CD4-positive, alpha-beta T cell treated with Interleukin-15 for 1 hour (primary cell): ENCODE measurements at regions not wholly inside any gene's neighbourhood (a gene's known extent, or its start where the extent isn't known, plus 50 kb on each side); places are given as distances from the start of the nearest gene placed in this dataset.
A peak's percentile ranks its signal among the peaks of the same experiment; 100 is the strongest.

ENCODE experiments used
- DNase-seq: peaks from one replicate; pipeline ENCODE4 v3.0.0-alpha.2; 2020

DNA sequence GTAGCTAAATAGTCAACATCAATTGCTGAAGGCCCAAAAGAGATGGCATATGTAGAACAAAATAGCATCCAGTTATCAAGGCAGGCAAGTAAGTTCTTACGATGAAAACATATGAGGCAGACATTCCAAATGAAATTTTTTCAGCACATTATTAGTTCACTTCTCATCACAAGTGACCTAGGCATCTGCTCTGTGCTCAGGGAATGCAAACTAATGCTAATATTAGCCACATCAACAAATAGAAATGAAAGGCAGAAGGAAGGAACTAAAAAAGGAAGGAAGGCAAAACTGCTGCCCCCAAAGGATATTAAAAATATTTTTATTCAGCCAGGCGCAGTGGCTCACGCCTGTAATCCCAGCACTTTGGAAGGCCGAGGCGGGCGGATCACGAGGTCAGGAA is 51.2 kb upstream of the ROCK1 start:
- no peak for DNase-seq

DNA sequence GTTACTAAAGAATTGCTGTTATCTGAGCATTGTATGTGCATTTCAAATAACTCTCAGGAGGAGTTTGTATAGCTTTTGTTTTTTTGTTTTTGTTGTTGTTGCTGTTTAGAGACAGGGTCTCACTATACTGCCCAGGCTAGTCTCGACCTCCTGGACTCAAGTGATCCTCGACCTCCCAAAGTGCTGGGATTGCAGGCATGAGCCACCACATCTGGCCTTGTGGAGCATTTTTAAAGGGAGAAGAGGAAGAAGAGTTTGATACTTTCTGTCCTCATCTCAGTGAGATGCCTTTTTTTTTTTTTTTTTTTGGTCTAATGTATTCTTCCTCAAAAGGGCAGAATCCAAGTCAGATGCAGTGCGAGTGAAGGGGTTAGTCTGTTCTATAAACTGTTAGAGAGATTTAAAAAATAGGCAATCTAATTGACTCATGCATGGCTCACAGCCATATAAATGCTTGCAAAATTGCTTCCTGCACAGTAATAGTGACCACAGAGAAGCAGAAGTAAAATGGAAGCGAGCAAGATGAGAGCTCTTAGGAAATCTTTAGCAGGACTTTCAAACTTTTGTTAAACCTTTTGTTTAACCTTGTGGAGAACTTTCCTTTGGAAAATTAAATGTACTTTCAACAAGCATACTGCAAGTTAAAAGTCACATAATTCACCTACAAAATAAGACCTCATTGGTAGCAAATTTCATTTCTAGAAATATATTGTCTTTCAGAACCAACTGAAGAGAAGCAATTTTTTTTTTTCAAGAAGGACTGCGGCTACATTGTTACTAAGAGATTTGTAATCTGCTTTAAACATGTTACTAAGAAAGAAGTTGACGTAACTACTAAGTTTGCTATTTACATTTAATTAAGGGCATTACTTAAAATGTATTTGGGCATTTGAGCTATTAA is 52.3 kb upstream of the ROCK1 start:
- peak; percentile 28 for DNase-seq

DNA sequence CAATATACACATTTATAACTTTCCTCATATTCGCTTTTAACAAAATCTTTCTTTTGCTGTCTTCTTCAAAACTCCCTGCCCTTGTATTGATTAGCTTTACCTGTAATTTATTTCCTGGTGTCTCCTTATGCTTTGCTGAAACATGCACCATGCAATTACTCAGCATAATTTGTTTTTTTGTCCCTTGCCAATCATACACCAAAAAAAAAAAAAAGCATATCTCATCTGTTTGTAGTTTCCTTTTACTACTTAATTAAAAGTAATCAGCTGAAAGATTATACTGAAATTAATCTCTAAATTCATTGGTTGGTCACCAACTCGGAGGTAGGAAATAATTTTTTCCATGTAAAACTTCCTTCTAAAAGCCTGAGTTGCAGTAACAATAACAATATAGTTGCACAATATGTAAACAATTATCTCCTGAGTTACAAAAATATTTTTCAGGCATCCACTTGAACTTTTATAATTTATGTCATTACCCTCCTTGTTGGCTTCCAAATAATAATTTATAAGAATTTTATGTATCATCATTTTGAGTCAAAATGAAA is 53.0 kb upstream of the ROCK1 start:
- DNase-seq: no peak

DNA sequence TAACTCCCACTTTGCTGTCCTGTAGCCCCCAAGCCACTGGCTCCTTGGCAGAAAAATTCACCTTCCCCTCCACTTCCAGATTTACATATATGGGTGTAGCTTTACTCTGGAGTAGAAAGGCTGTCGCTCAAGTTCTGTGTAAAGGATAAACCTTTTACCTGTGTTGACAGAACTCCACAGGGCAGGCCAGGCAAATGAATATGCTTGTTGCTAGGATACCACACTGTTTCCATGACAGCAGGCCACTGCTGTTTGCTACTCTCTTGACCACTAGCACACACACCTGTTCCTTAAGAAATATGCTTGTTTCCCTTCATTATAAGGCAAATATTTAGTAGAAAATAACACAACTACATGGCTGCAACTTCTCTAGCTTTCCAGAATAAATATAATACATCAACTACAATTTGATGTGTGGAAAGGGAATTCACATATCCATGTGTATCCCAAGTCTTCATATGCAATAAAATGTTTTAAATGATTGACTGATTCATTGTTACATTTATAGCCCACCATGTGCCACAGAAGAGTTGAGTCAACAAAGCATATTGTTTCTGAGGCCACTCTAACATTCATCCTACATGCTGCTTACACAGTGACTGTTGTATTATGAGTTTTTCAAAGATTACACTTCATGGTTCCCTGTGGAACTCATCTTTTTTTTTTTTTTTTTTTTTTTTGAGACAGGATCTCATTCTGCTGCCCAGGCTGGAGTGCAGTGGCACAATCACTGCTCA is 56.2 kb upstream of the ROCK1 start:
- DNase-seq: no peak

DNA sequence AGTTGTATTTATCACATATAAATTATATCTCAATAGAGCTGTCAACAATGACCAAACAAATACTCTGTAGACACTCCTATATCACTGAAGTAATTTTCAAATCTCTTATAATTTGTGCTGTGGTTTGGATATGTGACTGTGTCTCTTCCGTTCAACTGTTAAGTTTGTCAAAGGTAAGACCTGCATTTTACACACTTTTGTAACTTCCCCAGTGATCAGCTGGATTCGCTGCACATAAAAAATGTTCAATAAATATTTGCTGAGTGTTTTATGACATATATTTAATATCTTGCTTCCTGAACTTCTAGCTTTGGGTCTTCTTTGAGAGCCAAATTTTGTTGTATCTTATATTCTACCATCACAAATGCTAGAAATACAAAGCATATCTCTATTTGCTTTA is 57.3 kb upstream of the ROCK1 start:
- DNase-seq: no peak

DNA sequence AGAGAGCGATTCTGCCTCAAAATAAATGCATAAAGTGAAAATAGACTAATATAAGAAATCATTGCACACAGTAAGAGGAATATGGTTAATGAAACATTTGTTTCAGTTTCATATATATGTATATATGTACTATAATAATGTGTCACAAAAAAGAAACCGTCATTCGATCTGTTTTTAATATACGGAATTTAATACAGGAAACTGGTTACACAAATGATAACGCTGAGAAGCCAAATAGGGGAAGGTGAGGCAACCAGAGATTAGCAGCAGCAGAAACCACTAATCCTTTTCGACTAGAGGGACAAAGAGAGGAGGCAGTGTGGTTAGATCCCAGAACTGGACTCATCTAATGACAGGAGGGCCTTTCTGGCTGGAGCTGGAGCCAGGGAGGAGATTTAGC is 64.2 kb upstream of the GREB1L start:
- DNase-seq: no peak

DNA sequence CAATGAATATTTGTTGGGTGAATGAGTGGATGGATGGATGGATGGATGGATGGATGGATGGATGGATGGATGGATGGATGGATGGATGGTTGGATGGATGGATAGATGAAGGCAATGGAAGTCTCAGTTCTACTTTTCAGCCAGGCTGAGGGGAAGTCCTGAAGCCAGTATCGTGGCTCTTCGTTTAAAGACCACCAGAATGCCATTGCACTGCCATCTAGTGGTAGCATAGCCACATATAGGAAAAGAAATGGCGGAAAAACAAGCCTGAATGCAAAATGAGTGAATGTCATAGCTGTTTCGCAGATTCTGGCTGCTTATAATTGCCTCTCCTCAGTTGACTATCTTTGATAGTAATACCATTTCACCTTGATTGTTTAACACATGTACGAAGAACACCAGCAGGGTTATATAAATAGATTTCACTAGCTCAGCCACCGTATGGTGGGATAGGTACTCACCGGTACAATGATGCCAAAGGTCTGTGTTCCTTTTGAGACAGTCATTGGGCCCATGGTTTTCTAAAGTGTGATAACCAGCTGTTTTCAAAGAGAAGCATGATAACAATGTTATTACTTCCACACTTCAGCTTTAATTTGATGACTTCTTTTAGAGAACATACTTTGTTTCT is 62.3 kb upstream of the GREB1L start:
- peak; percentile 26 for DNase-seq

DNA sequence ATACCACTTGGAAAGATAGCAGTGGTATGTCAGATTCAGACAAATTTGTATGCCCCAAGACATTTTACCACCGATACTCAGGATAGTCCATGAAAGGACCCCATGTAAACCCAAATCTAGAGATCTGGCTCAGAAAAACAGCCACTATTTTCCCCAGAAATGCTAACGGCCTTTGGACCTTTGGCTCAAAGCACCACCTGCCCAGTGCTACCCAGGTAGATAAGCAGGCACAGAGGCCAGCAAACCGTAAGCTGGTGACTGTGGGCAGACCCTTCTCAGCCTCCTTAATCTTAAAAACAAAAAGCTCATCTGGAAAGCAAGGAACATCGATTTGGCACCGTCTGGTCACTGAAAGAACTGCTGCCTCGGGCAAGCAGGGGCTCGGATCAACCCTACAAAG is 61.4 kb upstream of the GREB1L start:
- no peak for DNase-seq

DNA sequence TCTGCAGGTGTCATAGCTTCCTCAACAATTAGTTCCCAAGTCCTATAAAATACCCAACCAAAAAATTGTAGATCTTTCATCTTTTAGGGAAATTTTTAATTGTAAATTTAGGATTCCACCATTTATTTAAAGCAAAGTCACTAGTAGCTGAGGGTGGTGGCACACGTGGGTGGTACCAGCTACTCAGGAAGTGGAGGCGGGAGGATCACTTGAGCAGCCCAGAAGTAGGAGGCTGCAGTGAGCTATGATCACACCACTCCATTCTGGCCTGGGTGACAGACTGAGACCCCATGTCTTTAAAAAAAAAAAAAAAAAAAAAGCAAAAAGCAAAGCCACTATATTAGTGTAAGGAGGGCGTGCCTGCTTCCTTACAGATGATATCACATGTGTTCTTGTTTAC is 60.3 kb upstream of the GREB1L start:
- DNase-seq: no peak

DNA sequence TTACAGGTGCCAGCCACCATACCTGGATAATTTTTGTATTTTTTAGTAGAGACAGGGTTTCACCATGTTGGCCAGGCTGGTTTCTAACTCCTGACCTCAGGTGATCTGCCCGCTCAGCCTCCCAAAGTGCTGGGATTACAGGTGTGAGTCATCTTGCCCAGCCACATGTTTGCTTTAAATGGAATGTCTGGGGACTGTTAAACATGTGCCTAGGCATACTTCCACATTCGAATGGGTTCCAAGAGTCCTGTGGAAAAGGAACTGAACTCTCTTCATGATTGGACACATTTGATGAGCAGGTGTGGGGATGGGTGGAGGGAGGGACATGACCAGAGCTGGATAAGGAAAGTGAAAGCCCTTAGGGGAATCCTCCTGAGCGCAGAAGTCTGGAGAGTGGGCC is 58.4 kb upstream of the GREB1L start:
- no peak for DNase-seq

DNA sequence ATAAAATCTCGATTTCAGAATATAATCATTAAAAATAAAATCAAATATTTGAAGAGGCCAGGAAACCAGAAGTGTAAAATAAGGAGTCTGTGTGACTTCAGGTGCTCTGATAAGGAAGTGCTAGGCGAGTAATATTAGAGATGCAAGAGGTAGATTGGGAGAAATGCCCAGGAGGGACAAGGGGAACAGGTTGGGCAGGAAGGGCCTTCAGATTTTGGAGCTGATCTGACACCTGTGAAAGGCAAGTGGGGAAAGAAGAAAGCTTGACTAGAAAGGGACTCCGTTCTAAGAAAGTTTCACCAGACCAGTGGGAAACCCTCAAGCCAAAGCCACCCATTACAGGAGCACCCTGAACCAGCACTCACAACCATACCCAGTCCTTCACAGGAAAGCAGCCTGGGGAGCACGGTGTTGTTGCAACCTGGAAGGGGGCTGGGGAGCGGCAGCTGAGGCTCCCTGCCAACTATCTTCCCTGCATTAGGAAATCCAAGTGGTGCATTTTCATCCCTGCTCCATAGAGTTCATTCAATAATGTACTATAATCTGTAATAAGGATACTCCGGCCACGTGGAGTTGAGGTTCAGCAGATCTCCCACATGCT is 57.5 kb upstream of the GREB1L start:
- DNase-seq: no peak

DNA sequence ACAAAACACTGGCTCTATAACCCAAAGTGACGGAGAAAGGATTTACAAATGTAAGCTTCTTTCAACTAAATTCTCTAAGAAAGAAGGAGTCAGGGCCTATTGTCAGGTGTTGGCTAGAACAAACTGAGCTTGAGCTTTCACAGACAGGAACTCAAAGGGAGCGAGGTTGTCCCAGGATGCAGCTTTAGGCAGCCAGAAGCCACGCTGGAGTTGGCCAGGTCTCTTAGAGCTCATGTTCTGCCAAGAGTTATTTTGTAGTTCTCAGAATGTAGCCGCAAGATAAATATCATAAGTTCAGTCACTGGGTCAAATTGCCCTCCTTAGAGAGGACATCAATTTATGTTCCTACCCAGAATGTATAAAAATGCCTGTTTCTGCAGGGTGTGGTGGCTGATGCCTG is 54.1 kb upstream of the GREB1L start:
- no peak for DNase-seq

DNA sequence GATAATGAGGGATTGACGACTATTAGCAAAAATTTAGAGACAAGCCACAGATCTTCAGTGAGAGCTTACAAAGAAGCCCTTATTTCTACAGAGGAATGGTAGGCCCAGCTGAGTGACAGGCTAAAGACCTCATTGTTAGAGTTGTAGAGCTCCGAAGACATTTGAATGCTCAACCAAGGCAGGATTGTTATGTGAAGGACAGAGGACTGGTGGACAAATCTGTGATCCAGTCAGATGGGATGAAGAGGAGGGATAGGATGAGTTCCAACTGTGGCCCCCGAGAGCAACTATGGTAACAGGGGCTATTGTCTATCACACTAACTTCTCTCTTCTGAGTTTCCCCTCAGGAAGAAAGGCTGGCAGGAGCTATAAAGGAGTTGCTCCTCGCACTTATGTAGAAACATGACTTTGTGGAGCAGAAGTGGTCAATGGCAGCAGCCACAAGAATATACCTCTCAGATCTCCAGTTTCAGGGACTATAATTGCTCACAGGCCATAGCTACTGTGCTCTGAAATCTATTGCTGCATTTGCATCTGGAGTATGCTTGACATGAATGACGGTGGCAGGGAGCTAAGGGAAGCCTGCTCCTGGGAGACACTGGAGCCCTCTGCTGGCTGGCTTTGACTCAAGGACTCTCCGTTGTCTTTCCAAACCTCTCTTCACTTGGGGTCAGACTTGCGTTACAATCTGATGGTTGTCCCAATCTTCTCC is 50.3 kb upstream of the GREB1L start:
- DNase-seq: no peak
